ENCODE measurements at regions not wholly inside any gene's neighbourhood (a gene's known extent, or its start where the extent isn't known, plus 50 kb on each side); places are given as distances from the start of the nearest gene placed in this dataset.

DNA sequence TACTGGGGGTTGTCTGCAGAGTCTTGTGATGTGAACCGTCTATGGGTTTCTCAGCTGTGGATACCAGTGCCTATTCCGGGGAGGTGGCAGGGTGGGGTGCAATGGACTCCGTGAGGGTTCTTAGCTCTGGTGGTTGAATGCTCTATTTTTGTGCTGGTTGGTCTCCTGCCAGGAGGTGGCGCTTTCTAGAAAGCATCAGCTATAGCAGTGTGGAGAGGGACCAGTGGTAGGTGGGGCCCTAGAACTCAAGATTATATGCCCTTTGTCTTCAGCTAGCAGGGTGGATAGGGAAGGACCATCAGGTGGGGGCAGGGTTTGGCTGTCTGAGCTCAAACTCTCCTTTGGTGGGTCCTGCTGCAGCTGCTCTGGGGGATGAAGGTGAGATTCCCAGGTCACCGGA lies 127.3 kb upstream of the PLD5 start:
- H3K27ac Mint-ChIP-seq, result no peak overlapping the region
- H3K27me3 Mint-ChIP-seq, result no peaks in the 10 kb centered on the region
- TF ChIP-seq, protein P1, sequence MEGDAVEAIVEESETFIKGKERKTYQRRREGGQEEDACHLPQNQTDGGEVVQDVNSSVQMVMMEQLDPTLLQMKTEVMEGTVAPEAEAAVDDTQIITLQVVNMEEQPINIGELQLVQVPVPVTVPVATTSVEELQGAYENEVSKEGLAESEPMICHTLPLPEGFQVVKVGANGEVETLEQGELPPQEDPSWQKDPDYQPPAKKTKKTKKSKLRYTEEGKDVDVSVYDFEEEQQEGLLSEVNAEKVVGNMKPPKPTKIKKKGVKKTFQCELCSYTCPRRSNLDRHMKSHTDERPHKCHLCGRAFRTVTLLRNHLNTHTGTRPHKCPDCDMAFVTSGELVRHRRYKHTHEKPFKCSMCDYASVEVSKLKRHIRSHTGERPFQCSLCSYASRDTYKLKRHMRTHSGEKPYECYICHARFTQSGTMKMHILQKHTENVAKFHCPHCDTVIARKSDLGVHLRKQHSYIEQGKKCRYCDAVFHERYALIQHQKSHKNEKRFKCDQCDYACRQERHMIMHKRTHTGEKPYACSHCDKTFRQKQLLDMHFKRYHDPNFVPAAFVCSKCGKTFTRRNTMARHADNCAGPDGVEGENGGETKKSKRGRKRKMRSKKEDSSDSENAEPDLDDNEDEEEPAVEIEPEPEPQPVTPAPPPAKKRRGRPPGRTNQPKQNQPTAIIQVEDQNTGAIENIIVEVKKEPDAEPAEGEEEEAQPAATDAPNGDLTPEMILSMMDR (IDR thresholded peaks at IDR 0.05; ENCODE audit: unreplicated experiment), result peak; percentile 43
- H3K9me3 Mint-ChIP-seq (ENCODE audit: low read depth), result peaks cover 3% of the 10 kb centered on the region
- H3K36me3 Mint-ChIP-seq (ENCODE audit: insufficient read depth), result no peaks in the 10 kb centered on the region
- no peak overlapping the region for H3K4me3 Mint-ChIP-seq (ENCODE audit: low read depth)
- peaks cover 3% of the 10 kb centered on the region for H3K4me1 Mint-ChIP-seq (ENCODE audit: low read depth)
- no peak for DNase-seq (ENCODE audit: low spot score, unreplicated experiment)

DNA sequence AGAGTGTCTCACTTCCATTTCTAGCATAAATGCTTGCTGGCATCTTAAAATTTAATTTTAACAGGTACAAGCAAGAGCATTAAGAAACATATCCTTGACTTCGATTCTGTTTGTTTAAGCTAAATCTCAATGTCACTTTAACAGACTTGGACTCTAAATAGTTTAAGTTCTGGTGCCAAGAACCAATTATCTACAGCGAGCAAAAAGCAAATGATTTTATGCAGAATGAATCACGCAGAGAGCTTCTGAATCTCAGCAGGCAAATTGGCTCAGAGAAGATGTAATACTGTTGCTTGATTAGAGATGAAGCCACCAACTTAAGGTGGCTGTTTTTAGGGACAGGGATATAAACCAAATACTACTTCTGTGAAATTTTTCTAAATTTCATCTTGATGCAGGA lies 117.0 kb upstream of the PLD5 start:
- Mint-ChIP-seq H3K4me3 (ENCODE audit: low read depth) (no peak overlapping the region), H3K36me3 (ENCODE audit: insufficient read depth) (no peaks in the 10 kb centered on the region)

DNA sequence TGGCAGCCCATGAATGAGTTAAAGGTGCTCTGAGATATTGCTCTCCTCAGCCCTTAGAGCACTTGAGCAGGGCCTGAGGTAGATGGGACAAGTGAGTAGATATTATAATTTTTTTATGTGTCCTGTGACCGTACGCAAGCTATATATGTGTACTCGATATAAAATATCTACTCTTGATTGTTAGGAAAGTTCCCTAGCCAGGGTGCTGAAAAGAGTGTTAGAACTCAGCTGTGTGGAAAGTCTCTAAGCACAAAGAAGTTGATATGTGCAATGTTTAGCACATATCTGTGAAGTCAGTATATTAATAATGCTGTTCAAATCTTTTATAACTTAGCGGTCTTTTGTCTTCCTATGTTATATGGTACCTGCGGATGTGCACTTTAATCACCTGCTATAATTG lies 114.6 kb upstream of the PLD5 start:
- Mint-ChIP-seq H3K36me3 (ENCODE audit: insufficient read depth) (no peaks in the 10 kb centered on the region), H3K27me3 (no peaks in the 10 kb centered on the region), H3K27ac (no peak overlapping the region), H3K4me1 (ENCODE audit: low read depth) (no peaks in the 10 kb centered on the region), H3K9me3 (ENCODE audit: low read depth) (no peaks in the 10 kb centered on the region), H3K4me3 (ENCODE audit: low read depth) (no peak overlapping the region)
- no peak for DNase-seq (ENCODE audit: low spot score, unreplicated experiment)
- TF ChIP-seq, protein P1 (IDR thresholded peaks at IDR 0.05; ENCODE audit: unreplicated experiment), result no peak

More for the DNA sequence above, 117.0 kb upstream of the PLD5 start:
- Mint-ChIP-seq H3K27me3 (no peaks in the 10 kb centered on the region), H3K27ac (no peak overlapping the region), H3K4me1 (ENCODE audit: low read depth) (no peaks in the 10 kb centered on the region), H3K9me3 (ENCODE audit: low read depth) (no peaks in the 10 kb centered on the region)
- no peak for DNase-seq (ENCODE audit: low spot score, unreplicated experiment)
- TF ChIP-seq, protein P1 (IDR thresholded peaks at IDR 0.05; ENCODE audit: unreplicated experiment), result no peak

DNA sequence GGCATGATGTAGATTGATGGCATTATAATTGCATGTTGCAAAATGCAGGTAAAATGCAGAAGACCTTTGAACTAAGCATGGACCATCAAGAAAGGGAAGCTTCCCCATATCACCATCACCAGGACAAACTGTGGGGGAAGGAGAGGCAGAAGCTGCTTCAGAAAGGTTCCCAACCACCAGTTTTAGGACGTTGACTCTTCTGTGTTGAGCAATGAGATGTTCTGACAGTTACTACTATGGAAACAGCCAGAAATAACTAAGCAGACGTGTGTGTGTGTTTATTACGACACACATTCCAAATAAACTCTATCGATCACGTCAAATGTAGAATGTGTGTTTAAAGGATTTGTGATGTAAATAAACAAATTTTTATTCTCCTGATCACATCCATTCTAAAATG lies 110.2 kb upstream of the PLD5 start:
- no peak overlapping the region for H3K27ac Mint-ChIP-seq
- H3K36me3 Mint-ChIP-seq (ENCODE audit: insufficient read depth), result no peaks in the 10 kb centered on the region
- TF ChIP-seq, protein P1 (IDR thresholded peaks at IDR 0.05; ENCODE audit: unreplicated experiment), result no peak
- no peaks in the 10 kb centered on the region for H3K27me3 Mint-ChIP-seq
- H3K4me1 Mint-ChIP-seq (ENCODE audit: low read depth), result no peaks in the 10 kb centered on the region
- DNase-seq (ENCODE audit: low spot score, unreplicated experiment), result no peak
- no peak overlapping the region for H3K4me3 Mint-ChIP-seq (ENCODE audit: low read depth)
- H3K9me3 Mint-ChIP-seq (ENCODE audit: low read depth), result no peaks in the 10 kb centered on the region

DNA sequence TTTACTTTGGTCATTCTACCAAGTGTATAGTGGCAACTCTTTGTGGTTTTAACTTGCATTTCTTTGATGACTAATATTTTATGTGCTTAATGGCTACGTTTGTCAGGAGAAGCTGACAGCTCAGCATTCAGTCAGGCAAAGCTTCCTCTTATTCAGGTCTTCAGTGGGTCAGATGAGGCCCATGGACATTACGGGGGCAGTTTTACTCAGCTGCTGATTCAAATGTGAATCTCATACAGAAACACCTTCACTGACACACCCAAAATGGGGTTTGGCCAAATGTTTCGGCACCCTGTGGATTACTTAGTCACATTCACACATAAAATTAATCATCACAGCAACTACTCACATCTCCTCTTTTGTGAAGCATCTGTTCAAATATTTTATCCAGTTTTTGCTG lies 104.9 kb upstream of the PLD5 start:
- TF ChIP-seq, protein P1 (IDR thresholded peaks at IDR 0.05; ENCODE audit: unreplicated experiment), result no peak
- Mint-ChIP-seq H3K4me3 (ENCODE audit: low read depth) (no peak overlapping the region), H3K27me3 (no peaks in the 10 kb centered on the region), H3K36me3 (ENCODE audit: insufficient read depth) (no peaks in the 10 kb centered on the region), H3K9me3 (ENCODE audit: low read depth) (no peaks in the 10 kb centered on the region), H3K4me1 (ENCODE audit: low read depth) (no peaks in the 10 kb centered on the region), H3K27ac (no peak overlapping the region)
- no peak for DNase-seq (ENCODE audit: low spot score, unreplicated experiment)
